ENCODE measurements at regions not wholly inside any gene's neighbourhood (a gene's known extent, or its start where the extent isn't known, plus 50 kb on each side); places are given as distances from the start of the nearest gene placed in this dataset.
A peak's percentile ranks its signal among the peaks of the same experiment; 100 is the strongest.

- H3K9me3 ChIP-seq, result peaks cover 16% of the 10 kb centered on the region
- peak in 1 of 2 donors; percentile 19 for DNase-seq
- H3K4me3 ChIP-seq, result no peak overlapping the region
- no peaks in the 10 kb centered on the region for H3K36me3 ChIP-seq (ENCODE audit: insufficient read depth in 1 of 2, low read depth in 1 of 2)
- 44 to 60% (median 52%) methylated on average over 8 of the region's 8 CpGs for WGBS, 3 donors
- H3K27me3 ChIP-seq (ENCODE audit: insufficient read depth in 3 of 3, low read length in 2 of 3), result no peaks in the 10 kb centered on the region
- no peak for TF ChIP-seq CTCF (IDR thresholded peaks at IDR 0.05)
- intact Hi-C loops (cut with DNase I), result no loop called here
- peak in 3 of 4 donors; percentile 49 to 56 (median 56) for ATAC-seq
- H3K4me1 ChIP-seq, result no peaks in the 10 kb centered on the region
- H3K27ac ChIP-seq, result peak overlapping the region; percentile 14
Measured at GRCh38 chr6:15897063-15897876, 231.6 kb upstream of the MYLIP start.

GRCh38 chr6:15894973-15895725 lies 232.3 kb upstream of the DTNBP1 start:
- 96 to 98% (median 97%) methylated on average over 4 of the region's 4 CpGs for WGBS, 3 donors
- Histone ChIP-seq H3K9me3 (peaks cover 16% of the 10 kb centered on the region), H3K36me3 (ENCODE audit: insufficient read depth in 1 of 2, low read depth in 1 of 2) (no peaks in the 10 kb centered on the region), H3K27ac (no peak overlapping the region), H3K4me1 (no peaks in the 10 kb centered on the region), H3K27me3 (ENCODE audit: insufficient read depth in 3 of 3, low read length in 2 of 3) (no peaks in the 10 kb centered on the region), H3K4me3 (no peak overlapping the region)
- ATAC-seq, result no peak
- no peak for DNase-seq
- intact Hi-C loops (cut with DNase I), result no loop called here
- TF ChIP-seq CTCF (IDR thresholded peaks at IDR 0.05), result no peak

GRCh38 chr6:15893556-15894253 lies 230.9 kb upstream of the DTNBP1 start:
- H3K4me1 ChIP-seq, result no peaks in the 10 kb centered on the region
- no peak overlapping the region for H3K4me3 ChIP-seq
- H3K36me3 ChIP-seq (ENCODE audit: insufficient read depth in 1 of 2, low read depth in 1 of 2), result no peaks in the 10 kb centered on the region
- H3K27ac ChIP-seq, result no peak overlapping the region
- no peak for DNase-seq
- ATAC-seq, result no peak
- H3K9me3 ChIP-seq, result peaks cover 16% of the 10 kb centered on the region
- 64 to 67% (median 67%) methylated on average over 5 of the region's 5 CpGs for WGBS, 3 donors
- TF ChIP-seq CTCF (IDR thresholded peaks at IDR 0.05), result peak; percentile 34
- H3K27me3 ChIP-seq (ENCODE audit: insufficient read depth in 3 of 3, low read length in 2 of 3), result no peaks in the 10 kb centered on the region
- intact Hi-C loops (cut with DNase I), result no loop called here

GRCh38 chr6:15892369-15892768 lies 229.5 kb upstream of the DTNBP1 start:
- Histone ChIP-seq H3K9me3 (peaks cover 16% of the 10 kb centered on the region), H3K36me3 (ENCODE audit: insufficient read depth in 1 of 2, low read depth in 1 of 2) (no peaks in the 10 kb centered on the region), H3K27ac (no peak overlapping the region), H3K27me3 (ENCODE audit: insufficient read depth in 3 of 3, low read length in 2 of 3) (no peaks in the 10 kb centered on the region), H3K4me1 (no peaks in the 10 kb centered on the region), H3K4me3 (no peak overlapping the region)
- WGBS, 3 donors, result 28 to 44% (median 30%) methylated on average over 1 of the region's 1 CpG
- intact Hi-C loops (cut with DNase I), result no loop called here
- no peak for TF ChIP-seq CTCF (IDR thresholded peaks at IDR 0.05)
- ATAC-seq, result peak in 1 of 4 donors; percentile 50
- no peak for DNase-seq
